PFSK-1 (cell line): ENCODE measurements at regions not wholly inside any gene's neighbourhood (a gene's known extent, or its start where the extent isn't known, plus 50 kb on each side); places are given as distances from the start of the nearest gene placed in this dataset.

ENCODE experiments used
- POLR2AphosphoS5 ChIP-seq: IDR thresholded peaks from 2 replicates; pipeline ENCODE4 v1.6.1; 2012; ENCODE audit warnings: low read depth, mild to moderate bottlenecking, control low read depth, low read length, moderate library complexity
- TAF1 ChIP-seq: IDR thresholded peaks from 2 replicates; pipeline ENCODE4 v1.6.1; 2012; ENCODE audit warnings: low read length, control low read depth, borderline replicate concordance; ENCODE audit not compliant: insufficient read depth
- TF ChIP-seq, protein P1 (sequence below), 2 experiments: IDR thresholded peaks; 2 replicates each; pipeline versions ENCODE4 v1.6.1 to v1.8.0; 2011 to 2012; ENCODE audit warnings: low read depth in 2 of 2, low read length in 2 of 2, control low read depth in 1 of 2, inconsistent platforms in 1 of 2, mild to moderate bottlenecking in 1 of 2, moderate library complexity in 1 of 2; ENCODE audit not compliant: insufficient read depth in 1 of 2

DNA sequence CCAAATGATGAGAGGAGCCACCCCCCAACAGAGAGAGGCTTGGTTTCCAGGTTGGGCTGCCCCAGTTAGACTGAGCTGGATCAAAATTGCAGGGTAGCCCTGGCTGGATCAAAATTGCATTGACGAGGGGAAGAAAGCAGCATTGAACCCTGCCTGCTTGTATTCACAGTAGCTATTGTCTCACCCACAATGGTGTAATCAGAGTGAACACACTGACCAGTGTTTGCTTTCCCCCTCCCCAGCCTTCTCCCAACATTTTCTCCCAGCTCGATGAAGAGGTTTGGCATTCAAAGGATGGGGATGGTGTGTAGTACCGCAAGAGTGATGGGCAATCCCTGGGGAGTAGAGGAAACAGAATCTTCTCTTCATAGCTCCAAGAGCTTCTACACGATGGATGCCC is 223.8 kb downstream of the ADAMTS9 start:
- TF ChIP-seq POLR2AphosphoS5 (no peak), TAF1 (no peak)
- TF ChIP-seq, protein P1, sequence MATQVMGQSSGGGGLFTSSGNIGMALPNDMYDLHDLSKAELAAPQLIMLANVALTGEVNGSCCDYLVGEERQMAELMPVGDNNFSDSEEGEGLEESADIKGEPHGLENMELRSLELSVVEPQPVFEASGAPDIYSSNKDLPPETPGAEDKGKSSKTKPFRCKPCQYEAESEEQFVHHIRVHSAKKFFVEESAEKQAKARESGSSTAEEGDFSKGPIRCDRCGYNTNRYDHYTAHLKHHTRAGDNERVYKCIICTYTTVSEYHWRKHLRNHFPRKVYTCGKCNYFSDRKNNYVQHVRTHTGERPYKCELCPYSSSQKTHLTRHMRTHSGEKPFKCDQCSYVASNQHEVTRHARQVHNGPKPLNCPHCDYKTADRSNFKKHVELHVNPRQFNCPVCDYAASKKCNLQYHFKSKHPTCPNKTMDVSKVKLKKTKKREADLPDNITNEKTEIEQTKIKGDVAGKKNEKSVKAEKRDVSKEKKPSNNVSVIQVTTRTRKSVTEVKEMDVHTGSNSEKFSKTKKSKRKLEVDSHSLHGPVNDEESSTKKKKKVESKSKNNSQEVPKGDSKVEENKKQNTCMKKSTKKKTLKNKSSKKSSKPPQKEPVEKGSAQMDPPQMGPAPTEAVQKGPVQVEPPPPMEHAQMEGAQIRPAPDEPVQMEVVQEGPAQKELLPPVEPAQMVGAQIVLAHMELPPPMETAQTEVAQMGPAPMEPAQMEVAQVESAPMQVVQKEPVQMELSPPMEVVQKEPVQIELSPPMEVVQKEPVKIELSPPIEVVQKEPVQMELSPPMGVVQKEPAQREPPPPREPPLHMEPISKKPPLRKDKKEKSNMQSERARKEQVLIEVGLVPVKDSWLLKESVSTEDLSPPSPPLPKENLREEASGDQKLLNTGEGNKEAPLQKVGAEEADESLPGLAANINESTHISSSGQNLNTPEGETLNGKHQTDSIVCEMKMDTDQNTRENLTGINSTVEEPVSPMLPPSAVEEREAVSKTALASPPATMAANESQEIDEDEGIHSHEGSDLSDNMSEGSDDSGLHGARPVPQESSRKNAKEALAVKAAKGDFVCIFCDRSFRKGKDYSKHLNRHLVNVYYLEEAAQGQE (IDR thresholded peaks at IDR 0.05; ENCODE audit: insufficient read depth in 1 of 2, low read depth in 2 of 2, low read length in 2 of 2), result no peak
